GM12878 (cell line): ENCODE measurements at regions not wholly inside any gene's neighbourhood (a gene's known extent, or its start where the extent isn't known, plus 50 kb on each side); places are given as distances from the start of the nearest gene placed in this dataset.

Experiments
- ATAC-seq: fragments of 200-7000 bp; cut with Tn5 transposase; 3 replicates; pipeline ENCODE4 v1.9.1; 2020; ENCODE audit warnings: mild to moderate bottlenecking, moderate library complexity
- BruUV-seq: library from RNA; stranded (reverse); fragments of 400-500 nt; replicated peaks from 2 replicates; lab custom pipeline; 2021; lab: Mats Ljungman, UMichigan
- CTCF ChIA-PET: fragments of 300-600 bp; sonication (Branson Sonifier 250); formaldehyde crosslinking; extraction: SDS; loops from one replicate; lab custom pipeline; 2021; ENCODE audit warnings: inconsistent platforms; lab: Yijun Ruan, JAX
- POLR2A ChIA-PET: fragments of 350-600 bp; formaldehyde crosslinking; extraction: SDS; loops from one replicate; lab custom pipeline; 2021; ENCODE audit warnings: inconsistent platforms; lab: Charles Lee
- RAD21 ChIA-PET: fragments of 300-600 bp; sonication (Branson Sonifier 250); formaldehyde crosslinking; loops from one replicate; lab custom pipeline; 2023; ENCODE audit warnings: antibody characterized with exemption; ENCODE audit not compliant: unreplicated experiment; lab: Charles Lee
- SMC1A ChIA-PET: fragments of 300-600 bp; sonication (Branson Sonifier 250); formaldehyde crosslinking; loops from one replicate; lab custom pipeline; 2023; ENCODE audit not compliant: unreplicated experiment, uncharacterized antibody; lab: Charles Lee
- DNase-seq: peaks from one replicate; pipeline ENCODE4 v3.0.0-alpha.2; 2011; ENCODE audit warnings: low read depth, low spot score
- FAIRE-seq: peaks from 3 replicates; lab custom pipeline; 2011; peaks lifted over from hg19 to GRCh38; lab: Jason Lieb, UNC
- H2AFZ ChIP-seq: 2 replicates; pipeline ENCODE4 v1.6.0; 2011; ENCODE audit warnings: low read depth, low read length, control low read depth; ENCODE audit not compliant: control insufficient read depth
- H3K27ac ChIP-seq: 2 replicates; pipeline ENCODE4 v1.5.1; 2011; ENCODE audit warnings: control low read depth; ENCODE audit not compliant: control insufficient read depth, insufficient read depth
- H3K27me3 ChIP-seq, 2 experiments: replicated peaks in 1 of 2; 2 replicates each; pipeline versions ENCODE4 v1.6.0 to v1.6.1; 2011; ENCODE audit warnings: low read length in 1 of 2; ENCODE audit not compliant: control insufficient read depth in 2 of 2, insufficient read depth in 2 of 2
- H3K36me3 ChIP-seq, 2 experiments: 2 replicates each; pipeline ENCODE4 v1.5.1; 2011; ENCODE audit warnings: low read length in 1 of 2; ENCODE audit not compliant: control insufficient read depth in 2 of 2, insufficient read depth in 2 of 2
- H3K4me1 ChIP-seq: 2 replicates; pipeline ENCODE4 v1.6.1; 2011; ENCODE audit warnings: mild to moderate bottlenecking, low read length, moderate library complexity, mixed read lengths; ENCODE audit not compliant: control insufficient read depth, insufficient read depth
- H3K4me2 ChIP-seq: 2 replicates; pipeline ENCODE4 v1.6.0; 2011; ENCODE audit warnings: control low read depth; ENCODE audit not compliant: control insufficient read depth, insufficient read depth
- H3K4me3 ChIP-seq: fragments of 200-600 bp; sonication (generic); 2 replicates; pipeline ENCODE4 v1.5.1; 2016
- H3K79me2 ChIP-seq: 2 replicates; pipeline ENCODE4 v1.6.0; 2011; ENCODE audit warnings: low read length; ENCODE audit not compliant: control insufficient read depth, insufficient read depth
- H3K9ac ChIP-seq: 2 replicates; pipeline ENCODE4 v1.8.0; 2011; ENCODE audit warnings: low read length, control low read depth, mixed read lengths; ENCODE audit not compliant: control insufficient read depth, insufficient read depth
- H3K9me3 ChIP-seq: replicated peaks from 3 replicates; pipeline ENCODE4 v1.5.1; 2011; ENCODE audit warnings: mild to moderate bottlenecking, low read length; ENCODE audit not compliant: control insufficient read depth, insufficient read depth
- H4K20me1 ChIP-seq: 2 replicates; pipeline ENCODE4 v1.6.0; 2011; ENCODE audit not compliant: control insufficient read depth, insufficient read depth
- BACH1 ChIP-seq: fragments of 450-650 bp; IDR thresholded peaks from 2 replicates; pipeline ENCODE4 v1.6.1; 2017; ENCODE audit warnings: mild to moderate bottlenecking, borderline replicate concordance
- CHD1 ChIP-seq: IDR thresholded peaks from 2 replicates; pipeline ENCODE4 v1.6.1; 2012; ENCODE audit warnings: low read depth, low read length, improper control_type of control experiment
- CHD2 ChIP-seq: IDR thresholded peaks from 2 replicates; pipeline ENCODE4 v1.6.1; 2011; ENCODE audit warnings: low read depth, low read length, improper control_type of control experiment, borderline replicate concordance
- ESRRA ChIP-seq: IDR thresholded peaks from 2 replicates; pipeline ENCODE4 v1.6.1; 2012; ENCODE audit warnings: mild to moderate bottlenecking, low read length, improper control_type of control experiment
- KDM1A ChIP-seq: fragments of 200-600 bp; sonication (generic); IDR thresholded peaks from 2 replicates; pipeline ENCODE4 v1.6.1; 2016; ENCODE audit warnings: borderline replicate concordance
- RAD21 ChIP-seq: IDR thresholded peaks from 2 replicates; pipeline ENCODE4 v1.6.1; 2011; ENCODE audit warnings: mild to moderate bottlenecking, low read depth, low read length, moderate library complexity; ENCODE audit not compliant: insufficient read depth
- RBBP5 ChIP-seq: fragments of 200-600 bp; sonication (generic); conservative IDR thresholded peaks from 2 replicates; pipeline ENCODE4 v1.6.1; 2016
- RELA ChIP-seq: fragments of 450-650 bp; IDR thresholded peaks from 2 replicates; pipeline ENCODE4 v1.8.0; 2014; ENCODE audit warnings: borderline replicate concordance; ENCODE audit not compliant: partially characterized antibody
- TCF7 ChIP-seq: IDR thresholded peaks from 2 replicates; pipeline ENCODE4 v1.6.1; 2014; ENCODE audit warnings: antibody characterized with exemption, borderline replicate concordance
- YBX1 ChIP-seq: fragments of 450-650 bp; IDR thresholded peaks from 2 replicates; pipeline ENCODE4 v1.6.1; 2016; ENCODE audit warnings: antibody characterized with exemption
- ZNF384 ChIP-seq: IDR thresholded peaks from 2 replicates; pipeline ENCODE4 v1.6.1; 2012; ENCODE audit warnings: low read depth, mild to moderate bottlenecking, low read length, improper control_type of control experiment, borderline replicate concordance
- WGBS: methylation state at CpG from one replicate; pipeline ENCODE4 v1.1.6; 2016; ENCODE audit warnings: low lambda C conversion rate; ENCODE audit not compliant: insufficient replicate concordance, insufficient coverage; ENCODE audit errors: missing lambda C conversion rate; 5-methylcytosine and 5-hydroxymethylcytosine counted together
- in situ Hi-C: fragments of 300-500 bp; cut with MboI; formaldehyde crosslinking; loops from 9 replicates; pipeline ENCODE4 v1.14.3; 2018; ENCODE audit warnings: mixed read lengths
- intact Hi-C: fragments of 100-400 bp; cut with micrococcal nuclease; formaldehyde crosslinking; loops from one replicate; pipeline ENCODE4 v1.14.2; 2022; ENCODE audit not compliant: unreplicated experiment

- TF ChIP-seq ZNF384 = no peak
- TF ChIP-seq RBBP5 = no peak
- TF ChIP-seq TCF7 = no peak
- TF ChIP-seq, all 136 proteins: peak for 0
Measured at GRCh38 chr2:57105694-57106093, 921.9 kb downstream of the CCDC85A start (continued).

DNA sequence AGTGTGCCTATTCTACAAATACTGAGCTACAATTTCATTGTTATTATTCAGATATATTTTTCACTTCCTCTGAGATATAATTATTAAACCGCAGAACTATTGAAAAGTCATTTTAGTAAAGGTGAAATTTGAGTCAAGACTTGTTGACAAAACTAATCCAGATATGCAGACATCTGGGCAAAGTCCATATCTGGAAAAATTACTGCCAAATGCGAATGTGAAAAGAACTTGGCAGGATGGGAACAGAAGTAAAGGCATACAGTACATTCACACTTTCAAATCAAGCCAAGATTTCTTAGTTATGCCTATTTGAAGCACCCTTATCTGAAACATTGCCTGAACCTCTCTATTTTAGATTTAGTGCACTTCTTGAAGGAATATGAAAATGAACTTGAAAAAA, 923.6 kb downstream of the CCDC85A start:
- in situ Hi-C loops = no loop called here
- POLR2A ChIA-PET = no interaction called here
- Histone ChIP-seq H2AFZ (no peak overlapping the region), H3K79me2 (no peaks in the 10 kb centered on the region), H3K9me3 (no peaks in the 10 kb centered on the region), H3K9ac (no peak overlapping the region), H3K36me3 (no peaks in the 10 kb centered on the region), H3K4me3 (no peak overlapping the region), H3K27me3 (no peaks in the 10 kb centered on the region), H3K4me2 (no peak overlapping the region), H3K27ac (no peak overlapping the region), H3K4me1 (no peaks in the 10 kb centered on the region), H4K20me1 (no peaks in the 10 kb centered on the region)
- 9% methylated on average over 2 of the region's 2 CpGs for WGBS
- ATAC-seq = no peak
- no peak for FAIRE-seq
- CTCF ChIA-PET = no interaction called here
- DNase-seq = no peak
- TF ChIP-seq ESRRA (no peak), CHD2 (no peak), YBX1 (no peak), RELA (no peak), CHD1 (no peak), RAD21 (no peak), BACH1 (no peak), KDM1A (no peak)
- RAD21 ChIA-PET = no interaction called here
- intact Hi-C loops = no loop called here
- BruUV-seq = no TSS peak
- SMC1A ChIA-PET = no interaction called here
